Stimulated activated CD4-positive, alpha-beta T cell treated with anti-CD3 and anti-CD28 coated beads, TNF-alpha, amount 100 ng/mL, for 1 hour (primary cell): ENCODE measurements at regions not wholly inside any gene's neighbourhood (a gene's known extent, or its start where the extent isn't known, plus 50 kb on each side); places are given as distances from the start of the nearest gene placed in this dataset.

Source experiments
- DNase-seq, 3 donors: peaks; one replicate each; pipeline ENCODE4 v3.0.0-alpha.2; 2020; ENCODE audit warnings: low read depth in 3 of 3, low spot score in 1 of 3

DNA sequence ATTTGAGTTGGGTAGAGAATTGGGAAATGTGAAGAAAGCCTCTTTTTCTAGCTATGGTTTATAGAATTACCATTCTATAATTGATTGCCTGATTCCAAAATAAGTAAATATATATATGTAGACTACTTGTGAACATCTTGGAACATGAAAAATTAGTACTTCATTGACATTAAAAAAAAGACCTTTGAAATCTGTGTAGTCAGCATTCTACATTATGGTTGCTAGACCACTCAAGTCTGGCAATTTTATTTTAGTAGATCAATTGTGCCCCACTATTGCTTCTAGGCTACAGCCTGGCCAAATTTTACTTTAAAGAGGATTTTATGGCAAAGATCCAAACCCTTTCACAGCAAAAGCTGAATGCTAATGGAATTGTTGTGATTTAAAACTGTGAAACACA, 279.8 kb downstream of the IKZF2 start:
- DNase-seq, result no peak

DNA sequence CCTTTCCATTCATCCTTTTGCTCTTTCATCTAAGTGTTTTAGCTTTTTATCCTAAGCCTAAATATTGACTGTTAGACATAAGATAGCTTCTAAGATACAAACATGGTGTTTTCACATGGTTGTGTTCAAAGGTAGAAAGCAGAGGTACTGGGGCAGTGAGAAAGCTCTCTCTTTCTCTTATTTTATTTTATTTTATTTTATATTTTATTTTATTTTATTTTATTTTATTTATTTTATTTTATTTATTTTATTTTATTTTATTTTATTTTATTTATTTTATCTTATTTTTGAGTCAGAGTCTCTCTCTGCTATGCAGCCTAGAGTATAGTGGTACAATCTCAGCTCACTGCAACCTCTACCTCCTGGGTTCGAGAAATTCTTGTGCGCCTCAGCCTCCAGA, 287.2 kb downstream of the IKZF2 start:
- no peak for DNase-seq

DNA sequence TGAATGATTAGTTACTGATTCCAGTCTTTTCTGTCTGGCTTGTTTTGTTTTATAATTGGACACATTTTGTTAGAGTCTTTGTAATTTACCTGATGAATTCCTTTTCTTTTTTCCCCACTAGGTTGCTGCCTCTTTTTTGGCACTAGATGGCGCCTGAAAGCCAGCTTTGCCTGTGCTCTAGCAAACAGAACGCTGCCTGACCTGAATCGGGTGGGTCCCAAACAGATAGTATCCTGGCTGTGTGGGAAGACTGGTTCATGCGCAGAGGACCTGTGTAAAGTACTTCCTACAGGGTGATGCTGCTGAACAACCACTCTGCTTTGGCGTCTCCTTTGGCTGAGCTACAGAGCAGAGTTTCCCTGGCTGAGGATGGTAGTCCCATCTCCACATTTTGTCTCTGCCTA, 288.2 kb downstream of the IKZF2 start:
- DNase-seq, result no peak

DNA sequence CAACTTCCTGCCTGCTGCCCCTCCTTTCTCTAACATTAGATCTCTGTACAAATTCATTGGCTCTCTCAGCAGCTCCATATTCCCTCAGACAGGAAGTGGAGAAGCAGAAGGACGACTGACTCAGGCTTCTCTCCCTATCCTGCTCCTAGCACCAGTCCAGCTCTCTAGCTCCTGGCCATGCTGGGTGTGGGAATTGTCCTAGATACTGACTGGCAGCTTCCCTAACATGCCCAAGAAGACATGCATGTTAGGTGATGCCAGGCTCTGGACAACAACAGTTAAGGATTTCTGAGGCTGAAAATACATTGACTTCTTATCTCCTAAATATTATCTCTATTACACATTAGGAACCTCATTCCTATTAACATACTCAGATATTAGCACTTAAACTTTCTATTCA, 292.9 kb downstream of the IKZF2 start:
- no peak for DNase-seq

DNA sequence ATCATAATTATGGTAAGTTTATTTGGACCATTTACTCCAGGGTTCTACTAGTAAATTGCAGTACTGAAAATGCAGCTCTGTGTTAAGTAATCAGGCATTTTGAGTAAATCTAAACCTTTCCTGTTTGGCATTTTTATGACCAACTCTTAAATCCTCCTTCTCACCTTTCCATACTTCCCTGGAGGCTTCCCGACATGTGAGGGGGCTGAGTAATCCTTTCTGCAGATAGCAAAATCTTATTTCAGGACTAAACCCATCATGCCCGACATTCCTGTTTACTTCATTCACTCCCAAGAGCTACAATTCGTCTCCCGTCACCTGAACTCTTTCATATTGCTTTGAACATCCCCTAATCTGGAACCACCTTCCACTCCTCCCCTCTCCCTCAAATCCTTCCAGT, 296.6 kb downstream of the IKZF2 start:
- no peak for DNase-seq

DNA sequence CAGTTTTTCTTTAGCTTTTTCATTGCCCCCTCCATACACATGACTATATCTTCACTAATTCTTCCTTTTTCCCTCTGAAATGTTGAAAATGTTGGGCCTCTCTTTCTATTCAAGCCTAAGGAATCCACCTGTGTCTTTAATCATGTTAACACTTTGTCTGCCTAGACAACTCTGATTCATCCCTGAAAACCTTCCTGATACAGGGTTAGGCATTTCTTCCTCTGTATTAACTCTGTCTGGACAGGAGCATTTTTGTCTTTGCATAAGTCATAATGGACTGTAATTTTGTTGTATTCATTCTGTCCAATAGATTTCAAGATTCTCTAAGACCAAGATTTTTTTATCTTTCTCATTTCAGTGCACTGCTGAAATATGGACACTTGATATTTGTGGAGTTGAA, 297.3 kb downstream of the IKZF2 start:
- no peak for DNase-seq

DNA sequence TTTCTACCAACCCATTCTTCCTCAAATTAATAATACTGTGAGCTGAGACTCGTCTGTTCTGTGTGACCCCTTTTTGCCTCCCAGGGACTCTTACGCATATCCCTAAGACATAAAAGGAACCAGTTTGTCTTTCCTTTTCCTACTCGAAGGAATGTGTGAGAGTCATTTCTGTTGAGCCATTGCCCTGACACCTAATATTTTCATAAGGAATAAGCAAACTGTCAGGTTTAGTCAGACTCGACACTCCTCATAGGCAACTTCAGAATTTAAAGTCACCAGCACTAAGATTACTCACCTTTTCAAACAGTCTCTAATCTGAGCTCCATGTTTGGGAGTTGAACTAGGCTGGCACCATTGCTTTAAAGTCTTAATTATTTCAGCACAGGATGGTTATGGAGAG, 305.5 kb downstream of the IKZF2 start:
- no peak for DNase-seq

DNA sequence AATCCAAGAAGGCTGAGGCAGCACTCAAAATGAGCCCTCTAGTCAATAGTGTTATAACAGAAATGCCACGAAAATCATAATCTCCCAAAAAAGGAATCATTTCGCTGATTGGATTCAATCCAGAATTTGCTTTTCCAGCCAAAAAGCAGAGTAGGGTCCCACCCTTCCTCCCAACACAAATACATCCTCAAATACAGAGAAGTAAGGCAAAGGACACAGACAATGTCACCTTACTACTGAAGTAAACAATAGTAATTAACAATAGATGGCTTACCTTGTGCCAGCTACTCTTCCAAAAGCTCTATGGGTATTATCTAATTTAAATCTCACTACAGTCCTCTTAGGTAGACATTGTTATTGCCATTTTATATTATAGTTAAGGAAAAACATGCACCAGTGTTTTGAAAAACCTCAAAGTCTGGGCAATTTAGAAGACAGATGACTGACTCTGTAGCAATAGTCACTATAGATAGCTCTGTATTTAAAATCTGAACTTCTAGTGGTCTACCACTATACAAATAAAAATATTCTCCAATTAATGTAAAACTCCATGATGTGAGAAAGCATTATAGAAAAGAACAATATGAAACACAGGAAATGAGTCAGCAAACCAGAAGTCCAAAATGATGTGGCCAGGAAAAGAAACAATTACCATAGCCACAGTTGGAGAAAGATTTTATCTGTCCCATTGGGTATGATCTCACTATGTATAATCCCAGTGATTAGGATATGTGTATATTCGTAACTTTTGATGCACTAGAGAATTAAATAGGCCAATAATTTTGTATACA, 305.0 kb upstream of the ERBB4 start:
- no peak for DNase-seq

DNA sequence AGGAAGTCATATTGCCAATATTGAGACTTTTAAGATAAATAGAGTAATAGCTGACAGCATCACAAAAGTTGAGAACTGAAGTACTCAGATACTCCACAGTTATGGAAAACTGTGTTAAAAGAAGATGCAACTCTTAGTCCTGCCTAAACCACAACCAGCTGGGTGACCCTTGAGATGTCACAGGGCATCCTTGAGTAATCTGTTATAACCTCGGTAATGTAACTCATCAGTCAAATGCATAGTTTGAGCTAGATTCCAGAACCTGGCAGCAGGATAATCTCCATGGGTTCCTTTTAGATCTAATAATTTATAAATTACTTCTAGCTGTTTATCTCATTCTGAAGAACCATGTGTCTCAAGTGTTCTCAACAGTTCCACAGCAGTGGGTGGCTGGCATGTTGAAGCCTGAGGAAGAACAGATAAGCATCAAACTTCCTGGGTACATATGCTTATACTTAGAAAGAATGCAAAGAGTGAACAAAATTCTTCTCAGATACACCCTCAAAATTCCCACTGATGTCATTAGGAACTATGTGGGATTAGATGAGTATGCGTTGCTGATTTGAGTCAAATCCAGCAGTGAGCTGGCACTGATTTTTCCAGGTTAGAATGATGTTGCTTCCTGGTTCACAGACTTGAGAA, 304.1 kb upstream of the ERBB4 start:
- DNase-seq, result no peak

DNA sequence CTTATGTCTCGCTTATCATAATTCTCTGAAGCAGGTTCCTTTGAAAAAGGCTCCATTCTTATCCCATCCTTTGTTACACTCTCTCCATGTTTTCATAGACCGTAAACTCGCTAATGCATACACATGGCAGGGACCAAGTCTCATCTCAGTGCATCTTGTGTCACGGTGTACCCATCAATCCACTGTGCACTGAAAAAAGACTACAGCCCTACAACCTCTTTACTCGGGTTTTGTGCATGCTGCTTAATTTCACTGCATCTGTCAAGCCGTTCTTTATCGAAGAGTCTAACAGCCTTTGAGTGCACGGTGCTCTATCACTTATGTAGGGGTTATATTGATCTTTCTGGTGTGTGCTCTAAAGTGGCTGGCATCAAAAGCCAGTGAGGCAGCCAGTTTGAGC, 302.9 kb upstream of the ERBB4 start:
- DNase-seq, result no peak

DNA sequence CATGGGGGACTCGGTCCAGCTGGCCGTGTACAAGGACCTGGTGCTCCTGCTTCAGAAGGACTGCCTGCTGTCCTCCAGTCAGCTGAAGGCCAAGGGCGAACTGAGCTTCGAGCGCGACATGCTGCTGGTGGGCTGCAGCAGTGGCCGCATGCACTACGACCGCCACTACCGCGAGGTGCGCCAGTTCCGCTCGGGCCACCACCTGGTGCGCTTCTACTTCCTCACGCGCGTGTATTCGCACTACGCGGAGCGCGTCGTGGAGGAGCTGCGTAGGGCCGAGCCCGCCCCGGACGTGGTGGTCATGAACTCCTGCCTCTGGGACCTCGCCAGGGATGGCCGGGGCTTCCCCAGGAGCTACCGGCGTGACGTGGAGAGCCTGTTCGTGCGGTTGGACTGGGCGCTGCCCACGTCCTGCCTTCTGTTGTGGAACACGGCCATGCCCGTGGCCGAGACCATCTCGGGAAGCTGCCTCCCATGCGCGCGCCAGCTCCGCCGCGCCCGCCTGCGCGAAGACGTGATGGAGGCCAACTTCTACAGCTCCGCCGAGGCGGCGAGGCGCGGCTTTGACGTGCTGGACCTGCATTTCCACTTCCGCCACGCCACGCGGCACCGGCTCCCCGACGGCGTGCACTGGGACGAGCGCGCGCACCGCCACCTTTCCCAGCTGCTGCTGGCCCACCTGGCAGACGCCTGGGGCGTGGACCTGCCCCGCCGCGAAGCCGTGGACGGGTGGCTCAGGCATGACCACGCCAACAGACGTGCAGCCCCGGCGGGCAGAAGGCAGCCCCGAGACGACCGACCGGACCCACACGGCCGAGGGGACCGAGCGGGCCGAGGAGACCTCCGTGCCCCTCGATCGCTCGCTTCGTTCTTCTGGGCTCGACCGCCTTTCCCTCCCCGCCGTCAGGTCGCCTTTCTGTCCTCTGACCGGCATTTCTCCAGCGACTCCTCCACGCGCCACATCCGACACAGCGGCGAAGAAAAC, 293.9 kb upstream of the ERBB4 start:
- DNase-seq, result no peak

DNA sequence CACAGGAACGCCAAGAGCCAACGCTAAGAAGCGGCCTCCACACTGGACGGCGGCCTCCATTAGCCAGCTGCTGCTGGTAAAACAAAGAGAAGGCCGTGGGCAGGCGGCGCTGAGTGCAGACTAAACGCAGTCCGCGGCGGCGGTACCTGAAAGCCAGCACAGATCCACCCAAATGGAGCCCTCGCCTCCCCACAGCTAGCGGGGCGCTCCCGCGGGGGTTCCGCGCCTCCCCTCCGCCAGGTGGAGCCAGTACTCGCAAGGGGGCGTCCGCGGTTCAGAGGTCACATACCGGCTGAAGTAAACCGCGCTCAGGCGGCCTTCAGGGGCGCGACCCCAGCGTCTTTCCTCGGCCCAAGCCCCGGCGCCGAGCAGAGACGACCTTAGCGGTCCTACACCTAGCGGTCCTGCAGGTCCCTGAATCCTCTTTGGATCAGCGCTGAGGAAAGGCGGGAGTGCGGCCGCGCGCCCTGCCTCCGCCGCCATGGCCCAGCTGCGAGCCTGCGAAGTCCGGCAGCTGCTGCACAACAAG, 293.1 kb upstream of the ERBB4 start:
- no peak for DNase-seq

DNA sequence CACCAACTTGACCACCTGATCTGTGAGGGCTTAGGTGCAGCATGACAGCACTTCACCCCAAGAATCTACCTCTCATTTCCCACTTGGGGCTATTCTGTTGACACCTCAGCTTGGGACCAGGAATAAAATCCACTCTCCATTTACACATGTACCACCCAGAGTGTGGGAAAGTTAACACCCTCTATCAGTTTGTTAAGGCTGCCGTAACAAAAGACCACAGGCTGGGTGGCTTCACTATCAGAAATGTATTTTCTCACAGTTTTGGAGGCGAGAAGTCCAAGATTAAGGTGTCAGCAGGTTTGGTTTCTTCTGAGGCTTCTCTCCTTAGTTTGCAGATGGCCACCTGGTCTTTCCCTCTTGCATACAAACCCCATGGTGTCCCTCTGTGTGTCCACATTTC, 277.7 kb upstream of the ERBB4 start:
- no peak for DNase-seq

DNA sequence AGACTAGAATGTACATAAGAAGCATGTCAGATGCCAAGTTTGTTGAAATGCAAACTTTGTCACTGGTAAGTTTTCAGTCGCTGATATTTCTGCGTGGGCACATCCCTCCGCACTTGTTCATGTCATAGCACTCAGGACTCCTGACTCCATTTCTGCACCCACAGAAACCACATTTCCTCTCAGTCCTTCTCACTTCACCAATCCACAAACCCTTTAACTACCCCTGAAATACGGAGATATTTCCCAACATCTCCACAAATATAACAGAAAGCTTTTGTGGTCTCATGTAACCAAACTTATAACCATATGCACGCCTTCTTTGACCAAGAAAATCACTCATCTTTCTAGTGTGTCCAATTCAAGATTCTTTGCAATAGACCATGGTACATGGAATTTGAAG, 276.9 kb upstream of the ERBB4 start:
- no peak for DNase-seq

DNA sequence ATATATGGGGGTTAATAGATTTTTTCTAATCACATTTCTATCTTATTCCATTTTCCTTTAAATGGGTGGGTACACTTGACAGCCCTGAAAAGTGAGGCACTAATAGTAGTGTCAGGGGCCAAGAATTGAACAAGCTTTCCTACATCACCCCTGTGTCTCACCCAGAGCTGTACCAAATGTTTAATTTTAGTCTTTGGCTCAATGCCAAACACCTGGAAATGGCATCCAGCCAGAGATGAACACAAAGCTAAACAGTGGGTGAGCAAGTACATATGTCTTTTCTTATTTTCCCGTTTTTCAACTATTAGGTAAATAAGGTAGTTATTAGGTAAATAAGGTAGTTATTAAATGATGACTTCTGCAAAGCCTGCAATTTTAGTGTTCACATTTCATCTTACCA, 276.3 kb upstream of the ERBB4 start:
- DNase-seq, result no peak

DNA sequence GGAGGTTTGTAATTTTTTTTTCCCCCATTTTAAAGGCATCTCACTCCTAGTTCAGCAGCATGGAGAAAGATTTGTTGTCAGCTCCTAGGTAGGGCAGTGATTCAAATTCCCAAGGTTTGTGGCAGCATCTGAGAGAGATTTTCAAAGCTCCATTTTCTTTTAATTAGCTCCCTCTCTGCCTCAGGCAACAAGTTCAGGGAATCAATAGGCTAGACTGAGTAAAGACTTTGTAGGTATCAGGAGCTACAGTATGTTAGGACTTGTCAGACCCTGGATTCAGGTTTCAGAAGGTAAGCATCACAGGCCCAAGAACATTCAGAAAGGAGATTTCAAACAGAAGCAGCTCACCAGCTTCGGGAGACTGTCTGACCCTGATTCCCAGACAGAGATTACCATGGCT, 273.3 kb upstream of the ERBB4 start:
- DNase-seq, result no peak

DNA sequence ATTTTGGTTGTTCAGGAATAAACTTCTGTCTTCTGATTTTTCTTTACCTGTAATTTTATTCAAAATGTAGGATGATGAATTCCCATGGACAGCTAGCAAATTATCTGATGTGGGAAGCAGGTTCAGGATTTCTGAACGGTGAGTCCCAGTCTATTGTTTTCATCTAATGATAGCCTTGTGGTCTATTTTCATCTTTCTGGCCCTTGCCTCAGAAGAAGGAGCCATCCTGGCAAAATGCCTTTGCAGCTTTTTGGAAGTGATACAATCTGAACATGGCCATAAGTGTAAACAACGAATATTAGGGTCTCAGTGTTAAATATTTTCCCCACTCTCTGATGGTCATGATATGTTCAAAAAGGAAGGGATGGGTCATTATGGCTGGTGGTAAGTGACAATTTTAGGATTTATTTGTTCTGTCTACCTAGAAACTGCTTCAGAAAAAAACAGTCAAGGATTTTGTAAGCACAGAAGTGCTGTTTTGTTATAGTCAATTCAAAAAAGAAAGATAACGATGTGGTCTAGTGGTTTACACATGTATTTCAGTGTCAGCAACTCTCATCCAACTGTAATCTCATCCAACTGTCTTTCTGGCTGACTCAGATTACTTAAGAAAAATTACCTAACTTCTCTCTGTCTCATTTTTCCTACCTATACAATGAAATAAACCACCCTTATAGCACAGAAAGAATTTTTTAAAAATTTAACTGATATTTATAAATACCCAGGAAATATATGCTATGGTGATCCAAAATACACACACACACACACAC, 272.6 kb upstream of the ERBB4 start:
- no peak for DNase-seq

DNA sequence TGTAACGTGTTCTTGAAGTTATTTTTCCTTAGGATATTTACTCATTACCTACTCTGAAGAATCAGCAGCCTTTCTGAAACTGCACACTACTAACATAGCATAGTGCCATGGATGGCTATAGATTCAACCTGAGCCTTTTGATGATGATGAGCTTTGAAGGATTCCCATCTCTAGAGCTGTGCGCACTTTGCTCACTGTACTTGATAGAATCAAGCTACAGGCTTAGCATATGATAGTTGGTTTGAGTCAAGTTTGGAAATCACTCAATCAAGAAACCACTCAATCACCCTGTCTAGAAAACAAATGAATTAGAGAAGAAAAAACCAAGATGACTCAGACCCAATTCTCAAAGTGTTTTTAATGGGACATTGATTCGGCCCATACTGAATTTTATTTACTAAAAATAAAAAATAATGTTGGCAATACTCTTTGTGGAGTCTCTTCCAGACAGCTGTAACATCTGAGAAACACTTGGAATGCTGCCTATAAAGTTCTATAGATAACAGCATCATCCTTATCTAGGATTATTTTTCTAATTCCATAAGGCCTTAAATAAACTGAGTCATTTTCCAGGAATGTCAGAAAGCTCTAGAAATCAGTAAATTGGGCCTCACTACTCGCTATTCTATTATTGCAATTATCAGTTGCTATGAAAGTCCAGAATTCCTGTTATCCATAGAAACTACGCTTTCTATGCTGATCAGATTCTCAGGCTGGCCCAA, 259.0 kb upstream of the ERBB4 start:
- DNase-seq, result no peak

DNA sequence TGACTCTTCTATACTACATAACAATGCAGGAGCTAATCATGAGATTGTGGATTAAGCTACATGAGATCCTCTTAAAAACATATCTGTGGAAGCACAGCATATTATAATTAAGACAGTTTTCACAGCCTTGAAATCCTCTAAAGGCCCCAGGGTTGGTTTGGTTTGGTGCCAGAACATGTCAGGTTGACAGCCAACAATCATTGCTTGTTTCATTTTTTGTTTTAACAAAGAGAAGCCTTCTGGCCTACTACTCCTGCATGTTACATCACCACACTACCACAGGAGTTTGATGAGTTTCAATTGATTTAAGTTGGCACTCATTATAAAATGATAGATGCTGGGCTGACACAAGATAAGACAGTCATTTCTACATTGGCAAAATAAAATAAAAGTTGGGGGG, 255.9 kb upstream of the ERBB4 start:
- DNase-seq, result no peak

DNA sequence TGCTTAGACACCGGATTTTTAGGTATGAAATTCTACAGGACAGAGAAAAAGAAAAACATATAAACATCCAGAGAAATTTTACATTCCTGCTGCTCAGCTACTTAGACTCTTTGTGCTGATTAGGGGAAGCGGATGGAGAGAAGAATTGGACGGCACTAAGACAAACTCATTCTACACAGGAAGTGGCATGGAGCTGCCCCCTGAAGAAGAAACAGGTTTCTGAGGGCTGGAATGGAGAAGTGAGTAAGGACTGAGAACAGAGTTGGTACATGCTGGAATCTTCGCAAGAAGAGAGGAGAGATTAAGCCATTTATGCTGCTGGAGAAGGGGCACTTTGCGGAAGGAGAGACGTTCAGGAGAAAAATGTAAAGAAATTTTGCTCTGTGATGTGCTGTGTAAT, 253.0 kb upstream of the ERBB4 start:
- no peak for DNase-seq
